ENCODE measurements at regions not wholly inside any gene's neighbourhood (a gene's known extent, or its start where the extent isn't known, plus 50 kb on each side); places are given as distances from the start of the nearest gene placed in this dataset.

DNA sequence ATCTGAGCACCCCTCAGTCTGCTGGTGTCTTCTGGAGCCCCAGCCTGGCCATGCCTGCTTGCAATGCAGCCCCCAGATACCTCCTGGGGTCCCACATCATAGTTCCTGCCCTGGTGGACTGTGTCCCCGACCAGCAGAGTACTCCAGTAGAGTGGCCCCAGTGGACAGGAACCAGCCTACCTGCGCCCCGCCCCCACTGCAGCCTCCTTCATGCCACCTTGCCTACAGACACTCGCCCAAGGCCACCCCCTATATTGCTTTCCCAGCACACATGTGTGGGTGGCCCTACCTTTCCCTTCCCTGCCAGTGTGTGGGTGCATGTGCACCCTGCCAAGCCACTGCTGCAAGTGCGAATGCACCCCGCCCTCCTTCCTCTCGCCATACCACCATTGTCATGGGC, 204.0 kb downstream of the EDN1 start:
- no peak for TF ChIP-seq POLR2A (IDR thresholded peaks at IDR 0.05)
- TF ChIP-seq, protein P1, sequence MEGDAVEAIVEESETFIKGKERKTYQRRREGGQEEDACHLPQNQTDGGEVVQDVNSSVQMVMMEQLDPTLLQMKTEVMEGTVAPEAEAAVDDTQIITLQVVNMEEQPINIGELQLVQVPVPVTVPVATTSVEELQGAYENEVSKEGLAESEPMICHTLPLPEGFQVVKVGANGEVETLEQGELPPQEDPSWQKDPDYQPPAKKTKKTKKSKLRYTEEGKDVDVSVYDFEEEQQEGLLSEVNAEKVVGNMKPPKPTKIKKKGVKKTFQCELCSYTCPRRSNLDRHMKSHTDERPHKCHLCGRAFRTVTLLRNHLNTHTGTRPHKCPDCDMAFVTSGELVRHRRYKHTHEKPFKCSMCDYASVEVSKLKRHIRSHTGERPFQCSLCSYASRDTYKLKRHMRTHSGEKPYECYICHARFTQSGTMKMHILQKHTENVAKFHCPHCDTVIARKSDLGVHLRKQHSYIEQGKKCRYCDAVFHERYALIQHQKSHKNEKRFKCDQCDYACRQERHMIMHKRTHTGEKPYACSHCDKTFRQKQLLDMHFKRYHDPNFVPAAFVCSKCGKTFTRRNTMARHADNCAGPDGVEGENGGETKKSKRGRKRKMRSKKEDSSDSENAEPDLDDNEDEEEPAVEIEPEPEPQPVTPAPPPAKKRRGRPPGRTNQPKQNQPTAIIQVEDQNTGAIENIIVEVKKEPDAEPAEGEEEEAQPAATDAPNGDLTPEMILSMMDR (IDR thresholded peaks at IDR 0.05): no peak

Measured in testis (tissue), 2 donors.